GM19351 (cell line): ENCODE measurements at regions not wholly inside any gene's neighbourhood (a gene's known extent, or its start where the extent isn't known, plus 50 kb on each side); places are given as distances from the start of the nearest gene placed in this dataset.

Experiments used
- ATAC-seq: cut with Tn5 transposase; IDR thresholded peaks from one replicate; pipeline ENCODE4 v1.9.1; 2021; ENCODE audit warnings: mild to moderate bottlenecking, moderate library complexity; ENCODE audit not compliant: unreplicated experiment

- no peak for ATAC-seq
Observed at GRCh38 chr12:58253663-58254062, 312.3 kb downstream of the ATP23 start.

DNA sequence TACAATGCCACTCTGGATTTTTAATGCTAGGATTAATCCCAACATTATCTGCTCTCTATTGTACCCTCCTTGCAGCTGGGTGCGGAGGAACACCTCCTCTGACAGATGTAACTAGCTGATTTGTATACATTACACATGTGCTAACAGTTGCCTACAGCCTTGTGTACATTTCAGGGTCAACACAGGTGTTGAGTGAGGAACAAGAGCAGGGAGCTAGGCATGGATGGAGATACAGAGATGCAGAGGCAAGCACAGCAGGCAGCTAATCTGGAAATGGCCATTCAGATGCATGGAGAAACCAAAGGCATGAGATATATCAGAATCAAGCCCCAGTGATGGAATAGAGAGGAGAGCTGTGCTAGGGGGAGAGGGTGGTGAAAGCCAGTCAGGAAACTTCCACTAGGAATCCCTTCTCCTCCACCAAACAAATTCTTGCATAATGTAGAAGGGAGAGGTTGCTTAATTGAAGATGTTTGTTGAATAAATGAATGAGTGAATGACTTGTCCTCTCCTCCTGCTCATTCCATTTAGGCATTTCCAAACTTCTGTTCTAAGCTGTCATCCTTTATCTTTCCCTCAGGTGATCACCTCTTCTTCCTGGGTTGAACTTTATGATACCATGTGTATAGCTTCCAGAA is 313.2 kb downstream of the ATP23 start:
- ATAC-seq = no peak

- ATAC-seq = no peak
Observed at GRCh38 chr12:58262796-58263195, 321.4 kb downstream of the ATP23 start.

GRCh38 chr12:58263816-58264215 is 322.4 kb downstream of the ATP23 start:
- no peak for ATAC-seq

- no peak for ATAC-seq
Observed at GRCh38 chr12:58268069-58268468, 326.7 kb downstream of the ATP23 start.

- no peak for ATAC-seq
Observed at GRCh38 chr12:58269476-58269875, 328.1 kb downstream of the ATP23 start.

DNA sequence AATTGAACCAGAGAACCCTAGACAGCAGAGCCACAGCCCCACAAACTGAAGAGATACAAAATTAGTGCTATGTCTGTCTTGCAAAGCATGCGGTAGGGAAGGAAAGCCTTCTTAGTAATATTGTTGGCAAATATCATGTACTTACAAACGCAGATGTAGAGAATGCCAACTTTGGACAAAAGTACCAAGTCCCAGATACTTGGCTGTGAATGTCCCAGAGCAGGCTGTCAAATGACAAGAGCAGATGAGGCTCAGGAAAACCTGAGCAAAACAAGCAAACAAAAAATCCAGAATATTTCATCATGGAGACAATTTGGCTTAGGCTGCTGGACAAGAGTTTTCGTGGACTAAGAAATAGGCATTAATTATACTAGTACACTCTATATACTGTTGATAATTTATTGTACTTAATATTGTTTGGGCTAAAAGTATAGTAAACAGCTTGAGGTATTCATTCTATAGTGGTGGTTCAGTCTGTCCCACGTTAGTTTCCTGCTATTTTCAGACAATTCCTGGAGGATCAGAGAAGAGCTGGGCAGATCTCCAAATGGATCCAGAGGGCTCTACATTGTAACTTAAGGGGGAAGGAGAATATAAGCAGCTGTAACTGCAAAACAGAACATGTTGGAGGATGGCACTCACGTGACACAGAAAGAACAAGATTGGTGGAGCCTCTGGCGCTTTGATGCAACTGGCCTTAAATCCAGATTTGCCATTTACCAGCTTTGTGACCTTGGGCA is 329.8 kb downstream of the ATP23 start:
- ATAC-seq = no peak

- no peak for ATAC-seq
Observed at GRCh38 chr12:58272461-58272860, 331.1 kb downstream of the ATP23 start.

DNA sequence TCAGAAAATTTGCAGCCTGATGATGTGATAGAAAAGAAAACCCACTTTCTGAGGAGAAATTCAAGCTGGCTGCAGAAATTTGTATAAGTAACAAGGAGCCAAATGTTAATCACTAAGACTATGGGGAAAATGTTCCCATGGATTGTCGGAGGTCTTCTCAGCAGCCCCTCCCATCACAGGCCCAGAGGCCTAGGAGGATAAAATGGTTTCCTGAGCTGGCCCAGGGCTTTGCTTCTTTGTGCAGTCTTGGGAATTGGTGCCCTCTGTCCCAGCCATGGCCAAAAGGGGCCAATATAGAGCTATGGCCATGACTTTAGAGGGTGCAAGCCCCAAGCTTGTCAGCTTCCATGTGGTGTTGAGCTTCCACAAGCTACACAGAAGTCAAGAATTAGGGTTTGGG is 335.9 kb downstream of the ATP23 start:
- ATAC-seq = no peak

DNA sequence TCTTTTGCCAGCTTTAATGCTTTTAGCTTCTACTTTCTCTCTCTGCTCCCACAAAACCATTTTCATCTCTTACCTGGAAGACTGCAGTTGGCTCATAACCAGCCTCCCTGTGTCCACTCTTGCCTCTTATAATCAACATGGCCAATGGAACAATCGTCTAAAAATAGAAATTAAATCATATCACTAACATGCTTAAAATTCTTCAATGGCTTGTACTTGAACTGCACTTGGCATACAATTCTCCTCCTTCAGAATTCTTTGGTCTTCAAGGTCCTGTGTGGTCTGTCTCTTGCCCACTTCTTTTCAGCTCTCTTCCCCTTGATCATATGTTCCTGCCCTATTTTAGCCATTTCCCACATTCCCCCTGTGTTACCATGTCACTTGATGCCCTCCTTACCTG is 342.2 kb downstream of the ATP23 start:
- no peak for ATAC-seq

DNA sequence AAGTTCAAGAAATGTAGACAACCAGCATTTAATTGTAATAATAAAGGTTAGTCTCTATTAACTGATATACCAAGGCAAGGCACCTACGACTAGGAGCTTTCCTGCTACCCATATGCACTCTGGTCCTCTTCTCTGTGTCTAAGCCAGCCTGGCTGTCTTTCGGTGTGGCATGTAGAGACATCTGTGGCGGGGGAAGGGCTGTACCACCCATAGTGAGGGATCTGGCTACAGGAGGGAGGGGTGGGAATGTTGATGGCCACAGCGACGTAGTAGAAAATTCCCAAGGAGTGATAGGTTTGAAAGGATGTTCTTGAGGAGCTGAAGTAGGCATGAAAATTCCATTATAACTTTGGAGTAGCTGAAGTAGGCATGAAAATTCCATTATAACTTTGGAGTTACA is 344.2 kb downstream of the ATP23 start:
- no peak for ATAC-seq

- no peak for ATAC-seq
Observed at GRCh38 chr12:58286353-58286752, 345.0 kb downstream of the ATP23 start.

DNA sequence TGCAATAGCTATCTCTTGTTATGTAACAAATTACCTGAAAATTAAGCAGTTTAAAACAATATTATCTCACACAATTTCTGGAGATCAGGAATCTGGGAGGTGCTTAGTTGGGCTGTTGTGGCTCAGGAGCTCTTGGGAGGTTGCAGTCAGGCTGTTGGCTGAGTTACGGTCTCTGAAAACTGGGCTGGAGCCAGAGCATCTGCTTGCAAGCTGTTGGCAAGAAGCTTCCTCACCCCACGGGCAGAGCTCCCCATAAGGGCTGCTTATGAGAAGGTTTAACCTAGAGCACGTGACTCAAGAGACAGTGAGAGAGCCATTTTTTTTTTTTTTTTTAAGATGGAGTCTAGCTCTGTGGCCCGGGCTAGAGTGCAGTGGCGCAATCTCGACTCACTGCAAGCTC is 346.8 kb downstream of the ATP23 start:
- no peak for ATAC-seq

GRCh38 chr12:58291106-58291505 is 349.7 kb downstream of the ATP23 start:
- peak; percentile 94 for ATAC-seq

DNA sequence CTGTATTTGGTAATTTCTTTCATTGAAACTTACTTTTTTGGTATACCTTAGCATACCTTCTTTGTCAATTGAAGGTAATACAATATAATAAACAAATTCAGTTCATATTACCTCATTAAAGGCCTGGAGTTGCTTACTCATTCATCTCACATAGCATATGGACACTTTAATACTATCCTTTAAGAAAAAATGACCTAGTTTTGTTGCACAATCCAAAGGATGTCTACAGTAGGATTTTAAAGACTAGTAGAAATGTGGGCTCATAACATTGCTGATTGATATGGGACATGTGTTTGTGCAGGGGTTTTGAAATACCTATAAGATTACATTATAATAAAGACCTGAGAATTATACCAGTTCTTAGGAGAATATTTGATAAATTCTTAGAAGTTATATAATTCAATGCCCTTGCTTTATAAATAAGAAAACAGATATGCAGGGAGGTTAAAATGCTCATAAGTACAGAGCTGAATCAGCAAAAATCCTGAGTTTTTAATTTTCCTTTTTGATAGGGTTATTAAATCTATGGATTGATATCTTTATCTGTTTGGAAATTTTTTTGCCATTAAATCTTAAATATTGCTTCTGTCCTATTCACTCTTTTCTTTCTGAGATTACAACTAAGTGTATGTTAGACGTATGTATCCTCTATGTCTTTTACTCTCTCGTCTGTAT is 352.1 kb downstream of the ATP23 start:
- ATAC-seq = no peak

- no peak for ATAC-seq
Observed at GRCh38 chr12:58295268-58295667, 353.9 kb downstream of the ATP23 start.

- ATAC-seq = no peak
Observed at GRCh38 chr12:58296863-58297262, 355.5 kb downstream of the ATP23 start.

GRCh38 chr12:58298803-58299202 is 357.4 kb downstream of the ATP23 start:
- no peak for ATAC-seq

- no peak for ATAC-seq
Observed at GRCh38 chr12:58299371-58299770, 358.0 kb downstream of the ATP23 start.

GRCh38 chr12:58301038-58301729 is 359.8 kb downstream of the ATP23 start:
- ATAC-seq = no peak

DNA sequence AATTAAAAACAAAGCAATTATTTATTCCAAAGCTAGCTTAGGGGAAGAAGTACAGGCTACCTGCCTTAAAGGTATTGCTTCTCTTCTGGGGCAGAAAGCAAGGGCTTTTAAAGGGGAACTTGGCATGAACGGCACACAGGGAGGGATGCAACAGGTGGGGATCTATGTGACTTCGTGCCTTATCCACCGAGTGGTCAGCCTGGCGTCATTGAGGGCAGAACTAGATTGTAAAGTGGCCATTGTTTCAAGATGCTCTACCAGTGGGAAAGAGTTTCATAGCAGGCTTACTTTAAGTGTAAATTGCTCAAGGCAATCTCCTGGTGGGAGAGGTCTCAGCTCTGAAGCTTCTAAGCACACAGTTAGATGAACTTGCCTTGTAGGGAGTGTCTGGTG is 360.4 kb downstream of the ATP23 start:
- no peak for ATAC-seq
